IMR-90 (cell line): ENCODE measurements at regions not wholly inside any gene's neighbourhood (a gene's known extent, or its start where the extent isn't known, plus 50 kb on each side); places are given as distances from the start of the nearest gene placed in this dataset.
A peak's percentile ranks its signal among the peaks of the same experiment; 100 is the strongest.

Experiments
- ATAC-seq: fragments of 200-7000 bp; cut with Tn5 transposase; 2 replicates; pipeline ENCODE4 v1.9.1; 2020; ENCODE audit warnings: low read depth, mild to moderate bottlenecking, moderate library complexity
- BruUV-seq: library from RNA; stranded (reverse); fragments of 400-500 nt; replicated peaks from 2 replicates; lab custom pipeline; 2021; lab: Mats Ljungman, UMichigan
- CTCF ChIA-PET: fragments of 300-600 bp; formaldehyde crosslinking; extraction: SDS; loops from one replicate; lab custom pipeline; 2021; ENCODE audit warnings: antibody characterized with exemption; lab: Yijun Ruan, JAX
- POLR2A ChIA-PET: fragments of 300-600 bp; sonication (Branson Sonifier 250); formaldehyde crosslinking; loops from one replicate; lab custom pipeline; 2022; ENCODE audit warnings: antibody characterized with exemption; ENCODE audit not compliant: unreplicated experiment; lab: Charles Lee
- DNase-seq: peaks from one replicate; pipeline ENCODE4 v3.0.0; 2013
- H2AFZ ChIP-seq: replicated peaks from 2 replicates; pipeline ENCODE3; 2013; ENCODE audit warnings: low read length, mild to moderate bottlenecking; ENCODE audit not compliant: poor library complexity
- H2AK5ac ChIP-seq: 2 replicates; pipeline ENCODE4 v1.6.1; 2013; ENCODE audit warnings: low read depth, low read length, inconsistent platforms
- H2AK9ac ChIP-seq: replicated peaks from 2 replicates; pipeline ENCODE3; 2013; ENCODE audit warnings: mild to moderate bottlenecking, low read depth, low read length, moderate library complexity; ENCODE audit not compliant: poor library complexity
- H2BK120ac ChIP-seq: 2 replicates; pipeline ENCODE4 v1.6.1; 2013; ENCODE audit warnings: low read depth, low read length, inconsistent platforms
- H2BK15ac ChIP-seq: 3 replicates; pipeline ENCODE4 v1.6.1; 2013; ENCODE audit warnings: low read depth, low read length, inconsistent platforms
- H2BK20ac ChIP-seq: 2 replicates; pipeline ENCODE4 v1.6.1; 2013; ENCODE audit warnings: low read depth, mild to moderate bottlenecking, inconsistent platforms, low read length, moderate library complexity
- H2BK5ac ChIP-seq: 2 replicates; pipeline ENCODE4 v1.6.1; 2013; ENCODE audit warnings: mild to moderate bottlenecking, low read depth, low read length, inconsistent platforms; ENCODE audit not compliant: poor library complexity, severe bottlenecking
- H3K14ac ChIP-seq: replicated peaks from 2 replicates; pipeline ENCODE4 v1.6.1; 2013; ENCODE audit warnings: low read depth, low read length, inconsistent platforms
- H3K18ac ChIP-seq: 2 replicates; pipeline ENCODE4 v1.6.1; 2013; ENCODE audit warnings: low read depth, low read length, control low read depth
- H3K23ac ChIP-seq: 2 replicates; pipeline ENCODE4 v1.6.1; 2013; ENCODE audit warnings: low read depth, low read length, inconsistent platforms
- H3K27ac ChIP-seq: 2 replicates; pipeline ENCODE4 v1.5.1; 2013; ENCODE audit warnings: mild to moderate bottlenecking, control low read depth, low read length; ENCODE audit not compliant: insufficient read depth
- H3K27me3 ChIP-seq: 2 replicates; pipeline ENCODE4 v1.6.1; 2013; ENCODE audit warnings: low read length; ENCODE audit not compliant: control insufficient read depth, insufficient read depth
- H3K36me3 ChIP-seq: 2 replicates; pipeline ENCODE4 v1.6.1; 2013; ENCODE audit warnings: low read length, mixed read lengths; ENCODE audit not compliant: control insufficient read depth, insufficient read depth
- H3K4ac ChIP-seq: 2 replicates; pipeline ENCODE4 v1.6.1; 2013; ENCODE audit warnings: low read depth, low read length, inconsistent platforms
- H3K4me1 ChIP-seq: 2 replicates; pipeline ENCODE4 v1.6.1; 2013; ENCODE audit warnings: low read length, mixed read lengths; ENCODE audit not compliant: control insufficient read depth, insufficient read depth
- H3K4me2 ChIP-seq: 2 replicates; pipeline ENCODE4 v1.6.1; 2013; ENCODE audit warnings: low read depth, mild to moderate bottlenecking, control low read depth, low read length, moderate library complexity
- H3K4me3 ChIP-seq: 2 replicates; pipeline ENCODE4 v1.5.1; 2013; ENCODE audit warnings: low read depth, mild to moderate bottlenecking, control low read depth, low read length, moderate library complexity; ENCODE audit not compliant: insufficient read depth
- H3K56ac ChIP-seq: 2 replicates; pipeline ENCODE4 v1.6.1; 2013; ENCODE audit warnings: low read length, inconsistent platforms; ENCODE audit not compliant: insufficient read depth; ENCODE audit errors: extremely low read depth
- H3K79me1 ChIP-seq, 2 experiments: 2 replicates each; pipeline ENCODE4 v1.6.1; 2013; ENCODE audit warnings: low read length in 2 of 2, inconsistent platforms in 1 of 2, low read depth in 1 of 2
- H3K9ac ChIP-seq: 2 replicates; pipeline ENCODE4 v1.6.1; 2013; ENCODE audit warnings: low read depth, low read length, control low read depth
- H3K9me1 ChIP-seq: 2 replicates; pipeline ENCODE4 v1.6.1; 2013; ENCODE audit warnings: low read length, inconsistent platforms; ENCODE audit not compliant: insufficient read depth
- H3K9me3 ChIP-seq: 2 replicates; pipeline ENCODE4 v1.6.1; 2013; ENCODE audit warnings: low read length; ENCODE audit not compliant: control insufficient read depth, insufficient read depth
- H4K20me1 ChIP-seq: 2 replicates; pipeline ENCODE4 v1.6.1; 2013; ENCODE audit warnings: low read length, inconsistent platforms; ENCODE audit not compliant: insufficient read depth
- H4K5ac ChIP-seq: 2 replicates; pipeline ENCODE4 v1.6.1; 2013; ENCODE audit warnings: mild to moderate bottlenecking, low read depth, low read length, control low read depth
- H4K8ac ChIP-seq, 2 experiments: 2 replicates each; pipeline ENCODE4 v1.6.1; 2013; ENCODE audit warnings: low read depth in 2 of 2, low read length in 2 of 2, control low read depth in 1 of 2, inconsistent platforms in 1 of 2
- H4K91ac ChIP-seq: 2 replicates; pipeline ENCODE4 v1.6.1; 2013; ENCODE audit warnings: low read depth, low read length, inconsistent platforms; ENCODE audit not compliant: insufficient read depth
- FOS ChIP-seq: fragments of 150-350 bp; IDR thresholded peaks from 2 replicates; pipeline ENCODE4 v1.6.1; 2016; ENCODE audit warnings: low read depth, low read length
- MAFK ChIP-seq: IDR thresholded peaks from 2 replicates; pipeline ENCODE4 v1.6.1; 2012; ENCODE audit warnings: low read depth, low read length, improper control_type of control experiment
- MAZ ChIP-seq: IDR thresholded peaks from 2 replicates; pipeline ENCODE4 v1.6.1; 2012; ENCODE audit warnings: low read depth, mild to moderate bottlenecking, low read length, improper control_type of control experiment, moderate library complexity, borderline replicate concordance
- MXI1 ChIP-seq: IDR thresholded peaks from 2 replicates; pipeline ENCODE4 v1.6.1; 2012; ENCODE audit warnings: low read depth, mild to moderate bottlenecking, low read length, moderate library complexity, borderline replicate concordance
- RCOR1 ChIP-seq: IDR thresholded peaks from 2 replicates; pipeline ENCODE4 v1.6.1; 2012; ENCODE audit warnings: mild to moderate bottlenecking, low read length, improper control_type of control experiment; ENCODE audit not compliant: insufficient replicate concordance
- WGBS, 2 experiments: methylation state at CpG; one replicate each; pipeline versions ENCODE4 v1.1.5 to v1.1.7; 2013; ENCODE audit warnings: missing lambda C conversion rate in 2 of 2; ENCODE audit not compliant: insufficient read length in 1 of 2; ENCODE audit errors: extremely low coverage in 2 of 2; 5-methylcytosine and 5-hydroxymethylcytosine counted together
- dilution Hi-C: fragments of 300-500 bp; cut with HindIII; formaldehyde crosslinking; loops from one replicate; pipeline ENCODE4 v1.14.3; 2018; ENCODE audit warnings: low sequenced_read_pairs; ENCODE audit not compliant: unreplicated experiment
- in situ Hi-C: fragments of 300-500 bp; cut with MboI; formaldehyde crosslinking; loops from 3 replicates; pipeline ENCODE4 v1.14.3; 2019; ENCODE audit warnings: low sequenced_read_pairs, inconsistent platforms, mixed read lengths
- intact Hi-C: fragments of 100-400 bp; cut with micrococcal nuclease; formaldehyde crosslinking; loops from 2 replicates; pipeline ENCODE4 v1.10.0; 2022
- TF ChIP-seq, protein P1 (sequence below): fragments of 150-350 bp; IDR thresholded peaks from 2 replicates; pipeline ENCODE4 v1.6.1; 2017; ENCODE audit warnings: mild to moderate bottlenecking, antibody characterized with exemption, low read length, low read depth

GRCh38 chr14:48027115-48027514, 351.7 kb upstream of the MDGA2 start:
- in situ Hi-C loops, result no loop called here
- no peak overlapping the region for H4K5ac ChIP-seq
- no CpG with 5 or more reads among the region's 2 CpGs for WGBS, 2 experiments
- no peak overlapping the region for H3K27ac ChIP-seq
- H2AFZ ChIP-seq, result no peak overlapping the region
- dilution Hi-C loops, result no loop called here
- DNase-seq, result no peak
- peaks cover 4% of the 10 kb centered on the region for H3K9me3 ChIP-seq
- no peak overlapping the region for H2BK120ac ChIP-seq
- ATAC-seq, result no peak
- no peak overlapping the region for H3K4me2 ChIP-seq
- H3K27me3 ChIP-seq, result no peaks in the 10 kb centered on the region
- ChIA-PET POLR2A (no interaction called here), CTCF (interaction anchor here (0.6 kb wide), 1 partner anchor 17 kb away, joined by 5 read pairs; no protein-coding TSS in a partner anchor)
- no peaks in the 10 kb centered on the region for H3K36me3 ChIP-seq
- no peak overlapping the region for H4K91ac ChIP-seq
- H3K56ac ChIP-seq, result no peak overlapping the region
- H2BK20ac ChIP-seq, result no peak overlapping the region
- H3K14ac ChIP-seq, result no peak overlapping the region
- no TSS peak for BruUV-seq
- no peaks in the 10 kb centered on the region for H3K9me1 ChIP-seq
- no peak overlapping the region for H2AK5ac ChIP-seq
- H3K4me3 ChIP-seq, result no peak overlapping the region
- H3K79me1 ChIP-seq, result no peaks in the 10 kb centered on the region
- intact Hi-C loops, result no loop called here
- H3K4me1 ChIP-seq, result no peaks in the 10 kb centered on the region
- no peak overlapping the region for H3K4ac ChIP-seq
- H2AK9ac ChIP-seq, result no peak overlapping the region
- H4K20me1 ChIP-seq, result no peaks in the 10 kb centered on the region
- H2BK15ac ChIP-seq, result no peak overlapping the region
- no peak overlapping the region for H3K23ac ChIP-seq
- TF ChIP-seq FOS (no peak), RCOR1 (no peak), MAZ (no peak), MXI1 (no peak), MAFK (peak; percentile 58; the same call in 1 of the 2 replicates)
- TF ChIP-seq, protein P1, sequence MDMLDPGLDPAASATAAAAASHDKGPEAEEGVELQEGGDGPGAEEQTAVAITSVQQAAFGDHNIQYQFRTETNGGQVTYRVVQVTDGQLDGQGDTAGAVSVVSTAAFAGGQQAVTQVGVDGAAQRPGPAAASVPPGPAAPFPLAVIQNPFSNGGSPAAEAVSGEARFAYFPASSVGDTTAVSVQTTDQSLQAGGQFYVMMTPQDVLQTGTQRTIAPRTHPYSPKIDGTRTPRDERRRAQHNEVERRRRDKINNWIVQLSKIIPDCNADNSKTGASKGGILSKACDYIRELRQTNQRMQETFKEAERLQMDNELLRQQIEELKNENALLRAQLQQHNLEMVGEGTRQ, result no peak
- H3K18ac ChIP-seq, result no peak overlapping the region
- no peak overlapping the region for H4K8ac ChIP-seq
- no peak overlapping the region for H2BK5ac ChIP-seq
- H3K9ac ChIP-seq, result no peak overlapping the region
